Esophagus muscularis mucosa (tissue), 4 donors: ENCODE measurements at regions not wholly inside any gene's neighbourhood (a gene's known extent, or its start where the extent isn't known, plus 50 kb on each side); places are given as distances from the start of the nearest gene placed in this dataset.

Experiments
- DNase-seq: peaks from one replicate; pipeline ENCODE4 v3.0.0-alpha.2; 2017; ENCODE audit errors: extremely low spot score
- H3K27ac ChIP-seq, 4 donors: fragments of 200-600 bp; sonication (generic); replicated peaks in 1 of 4; 1 replicate in 3 of 4; 2 replicates in 1 of 4; pipeline ENCODE4 v1.5.1; 2016 to 2019; ENCODE audit warnings: mild to moderate bottlenecking in 1 of 4
- H3K27me3 ChIP-seq, 4 donors: fragments of 200-600 bp; sonication (generic); one replicate each; pipeline versions ENCODE4 v1.5.1 to v1.6.0; 2016 to 2019
- H3K36me3 ChIP-seq, 4 donors: fragments of 200-600 bp; sonication (generic); one replicate each; pipeline ENCODE4 v1.5.1; 2016 to 2019
- H3K4me1 ChIP-seq, 4 donors: fragments of 200-600 bp; sonication (generic); one replicate each; pipeline ENCODE4 v1.5.1; 2016 to 2019
- H3K4me3 ChIP-seq, 4 donors: fragments of 200-600 bp; sonication (generic); 1 replicate in 2 of 4; 2 replicates in 2 of 4; pipeline ENCODE4 v1.5.1; 2016 to 2019; ENCODE audit warnings: mild to moderate bottlenecking in 4 of 4, moderate library complexity in 1 of 4
- H3K9me3 ChIP-seq, 4 donors: fragments of 200-600 bp; sonication (generic); 1 replicate in 3 of 4; 2 replicates in 1 of 4; pipeline ENCODE4 v1.5.1; 2016 to 2019
- CTCF ChIP-seq, 3 experiments: fragments of 200-600 bp in 2 of 3; fragments of 450-650 bp in 1 of 3; sonication (generic) in 2 of 3; IDR thresholded peaks; one replicate each; pipeline ENCODE4 v1.5.1; 2017 to 2019; ENCODE audit warnings: antibody characterized with exemption in 3 of 3, mild to moderate bottlenecking in 2 of 3, moderate library complexity in 1 of 3
- EP300 ChIP-seq: sonication (generic); formaldehyde crosslinking; IDR thresholded peaks from one replicate; pipeline ENCODE4 v1.6.1; 2017; ENCODE audit warnings: antibody characterized with exemption
- POLR2A ChIP-seq: fragments of 450-650 bp; IDR thresholded peaks from one replicate; pipeline ENCODE4 v1.6.1; 2017; ENCODE audit warnings: antibody characterized with exemption, moderate library complexity, mild to moderate bottlenecking, low read depth
- POLR2AphosphoS5 ChIP-seq, 2 donors: sonication (generic); formaldehyde crosslinking; IDR thresholded peaks; one replicate each; pipeline ENCODE4 v1.6.1; 2017; ENCODE audit warnings: antibody characterized with exemption in 2 of 2
- WGBS: methylation state at CpG from one replicate; pipeline ENCODE4 v1.1.5; 2018; 5-methylcytosine and 5-hydroxymethylcytosine counted together
- intact Hi-C: fragments of 100-400 bp; cut with DNase I; formaldehyde crosslinking; loops from one replicate; pipeline ENCODE4 v1.15.1; 2023

- DNase-seq: peak; percentile 42
- Histone ChIP-seq H3K9me3 (peaks cover 0 to 6% (median 0%) of the 10 kb centered on the region in 4 donors), H3K4me3 (no peak overlapping the region), H3K27me3 (peaks cover 0 to 4% (median 0%) of the 10 kb centered on the region in 4 donors), H3K36me3 (no peaks in the 10 kb centered on the region), H3K4me1 (no peaks in the 10 kb centered on the region), H3K27ac (no peak overlapping the region)
- intact Hi-C loops: no loop called here
- no peak for TF ChIP-seq POLR2A
- no peak for TF ChIP-seq EP300
- no peak for TF ChIP-seq POLR2AphosphoS5 (IDR thresholded peaks at IDR 0.05)
- no peak for TF ChIP-seq CTCF (IDR thresholded peaks at IDR 0.05)
- WGBS: 55% methylated on average over 1 of the region's 1 CpG
Observed at GRCh38 chr16:55938126-55938525, 63.0 kb upstream of the CES5A start.

- Histone ChIP-seq H3K27ac (no peak overlapping the region), H3K4me1 (no peaks in the 10 kb centered on the region), H3K9me3 (no peaks in the 10 kb centered on the region), H3K4me3 (no peak overlapping the region), H3K36me3 (no peaks in the 10 kb centered on the region), H3K27me3 (peaks cover 0 to 4% (median 0%) of the 10 kb centered on the region in 4 donors)
- 75% methylated on average over 3 of the region's 3 CpGs for WGBS
- DNase-seq: peak; percentile 21
- intact Hi-C loops: no loop called here
- TF ChIP-seq POLR2A: no peak
- no peak for TF ChIP-seq POLR2AphosphoS5 (IDR thresholded peaks at IDR 0.05)
- no peak for TF ChIP-seq EP300
- TF ChIP-seq CTCF (IDR thresholded peaks at IDR 0.05): no peak
Observed at GRCh38 chr16:55933038-55933437, 57.9 kb upstream of the CES5A start.

- H3K27ac ChIP-seq: no peak overlapping the region
- H3K36me3 ChIP-seq: no peaks in the 10 kb centered on the region
- peak; percentile 77 for DNase-seq
- no peak overlapping the region for H3K4me3 ChIP-seq
- whole genome bisulfite sequencing: 72% methylated on average over 2 of the region's 2 CpGs
- no peaks in the 10 kb centered on the region for H3K27me3 ChIP-seq
- no peak for TF ChIP-seq POLR2A
- no peak for TF ChIP-seq EP300
- TF ChIP-seq CTCF (IDR thresholded peaks at IDR 0.05): no peak
- TF ChIP-seq POLR2AphosphoS5 (IDR thresholded peaks at IDR 0.05): no peak
- no peaks in the 10 kb centered on the region for H3K9me3 ChIP-seq
- no peaks in the 10 kb centered on the region for H3K4me1 ChIP-seq
- intact Hi-C loops: no loop called here
Observed at GRCh38 chr16:55930036-55930435, 54.9 kb upstream of the CES5A start.

- Histone ChIP-seq H3K9me3 (no peaks in the 10 kb centered on the region), H3K27me3 (no peaks in the 10 kb centered on the region), H3K27ac (no peak overlapping the region), H3K4me1 (no peaks in the 10 kb centered on the region), H3K36me3 (no peaks in the 10 kb centered on the region), H3K4me3 (no peak overlapping the region)
- intact Hi-C loops: no loop called here
- TF ChIP-seq EP300 (no peak), CTCF (IDR thresholded peaks at IDR 0.05) (no peak), POLR2AphosphoS5 (IDR thresholded peaks at IDR 0.05) (no peak), POLR2A (no peak)
- 88% methylated on average over 6 of the region's 8 CpGs for WGBS
- DNase-seq: peak; percentile 79
Observed at GRCh38 chr16:55929181-55929580, 54.0 kb upstream of the CES5A start.

GRCh38 chr16:55925242-55925641, 50.1 kb upstream of the CES5A start:
- Histone ChIP-seq H3K9me3 (no peaks in the 10 kb centered on the region), H3K36me3 (no peaks in the 10 kb centered on the region), H3K27me3 (peaks cover 0 to 2% (median 0%) of the 10 kb centered on the region in 4 donors), H3K4me3 (no peak overlapping the region), H3K27ac (no peak overlapping the region), H3K4me1 (no peaks in the 10 kb centered on the region)
- TF ChIP-seq POLR2AphosphoS5 (IDR thresholded peaks at IDR 0.05): no peak
- no peak for TF ChIP-seq EP300
- no peak for TF ChIP-seq POLR2A
- TF ChIP-seq CTCF (IDR thresholded peaks at IDR 0.05): no peak
- 55% methylated on average over 3 of the region's 3 CpGs for WGBS
- intact Hi-C loops: no loop called here
- DNase-seq: no peak
